Peyer's patch (tissue), 4 donors: ENCODE measurements at regions not wholly inside any gene's neighbourhood (a gene's known extent, or its start where the extent isn't known, plus 50 kb on each side); places are given as distances from the start of the nearest gene placed in this dataset.

Source experiments
- CTCF ChIP-seq, 6 experiments: fragments of 450-650 bp in 4 of 6; fragments of 200-600 bp in 2 of 6; sonication (generic) in 1 of 6; IDR thresholded peaks; one replicate each; pipeline ENCODE4 v1.5.1; 2017 to 2019; ENCODE audit warnings: antibody characterized with exemption in 6 of 6, mild to moderate bottlenecking in 3 of 6, moderate library complexity in 1 of 6
- POLR2A ChIP-seq, 2 donors: fragments of 450-650 bp; IDR thresholded peaks; one replicate each; pipeline ENCODE4 v1.5.1; 2017; ENCODE audit warnings: antibody characterized with exemption in 2 of 2, mild to moderate bottlenecking in 2 of 2, moderate library complexity in 2 of 2

- TF ChIP-seq CTCF (IDR thresholded peaks at IDR 0.05) (no peak), POLR2A (IDR thresholded peaks at IDR 0.05) (no peak)
These were observed 473.9 kb upstream of the CYLC2 start for GRCh38 chr9:102521097-102521755.
